GM10266 (cell line): ENCODE measurements at regions not wholly inside any gene's neighbourhood (a gene's known extent, or its start where the extent isn't known, plus 50 kb on each side); places are given as distances from the start of the nearest gene placed in this dataset.

Experiments used
- DNase-seq: peaks from one replicate; pipeline ENCODE4 v3.0.0; 2012; ENCODE audit errors: extremely low spot score
- CTCF ChIP-seq: IDR thresholded peaks from 2 replicates; pipeline ENCODE4 v1.5.1; 2012; ENCODE audit warnings: mild to moderate bottlenecking, low read depth; ENCODE audit not compliant: control insufficient read depth, insufficient read depth; ENCODE audit errors: missing control alignments

GRCh38 chr12:92482599-92482998 lies 220.2 kb upstream of the PLEKHG7 start:
- TF ChIP-seq CTCF: no peak
- DNase-seq: no peak

GRCh38 chr12:92481066-92481465 lies 221.7 kb upstream of the PLEKHG7 start:
- DNase-seq: no peak
- no peak for TF ChIP-seq CTCF

GRCh38 chr12:92478692-92479091 lies 224.1 kb upstream of the PLEKHG7 start:
- no peak for TF ChIP-seq CTCF
- no peak for DNase-seq

- no peak for DNase-seq
- no peak for TF ChIP-seq CTCF
Measured at GRCh38 chr12:92476844-92477243, 225.9 kb upstream of the PLEKHG7 start.

DNA sequence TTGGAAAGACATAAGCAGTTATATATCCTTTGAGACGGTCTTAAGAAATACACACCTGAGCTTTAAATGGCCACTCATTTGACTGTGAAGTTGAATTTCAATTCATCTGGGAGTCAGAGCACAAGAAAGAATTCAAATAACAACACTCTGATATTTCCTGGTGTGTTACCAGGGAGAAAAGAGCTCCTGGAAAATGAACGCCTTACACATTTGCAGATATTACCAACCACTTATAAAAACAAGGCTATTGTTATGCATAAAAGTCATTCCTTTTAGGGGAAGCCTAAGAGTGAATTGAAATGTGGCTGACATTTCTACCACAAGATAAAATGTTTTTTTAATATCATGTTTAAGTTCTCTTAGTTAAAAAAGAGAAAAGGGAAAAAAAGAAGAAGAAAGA lies 229.2 kb upstream of the PLEKHG7 start:
- DNase-seq: no peak
- no peak for TF ChIP-seq CTCF

DNA sequence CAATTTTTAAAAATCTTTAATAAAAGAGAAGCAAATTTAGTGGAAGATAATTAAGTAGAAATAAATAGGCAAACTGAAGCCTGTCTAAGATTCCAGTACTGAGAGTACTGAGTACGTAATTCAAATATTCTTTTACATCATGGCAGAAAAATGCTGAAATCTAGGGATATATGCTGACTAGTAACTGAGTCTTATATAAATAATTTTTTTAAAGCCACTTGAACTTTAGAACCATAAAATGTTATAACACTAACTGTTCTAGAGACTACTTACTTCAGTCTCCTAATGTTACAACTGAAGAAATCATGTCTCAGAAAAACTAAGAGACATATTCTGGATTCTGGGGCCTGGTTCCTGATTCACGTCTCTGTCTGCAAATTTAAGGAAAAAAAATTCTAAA lies 230.6 kb upstream of the PLEKHG7 start:
- DNase-seq: no peak
- no peak for TF ChIP-seq CTCF

GRCh38 chr12:92471551-92471950 lies 231.2 kb upstream of the PLEKHG7 start:
- no peak for DNase-seq
- no peak for TF ChIP-seq CTCF
